ENCODE measurements at regions not wholly inside any gene's neighbourhood (a gene's known extent, or its start where the extent isn't known, plus 50 kb on each side); places are given as distances from the start of the nearest gene placed in this dataset.

- peaks cover 0 to 2% of the 10 kb centered on the region in 2 donors for H3K27me3 ChIP-seq (ENCODE audit: control insufficient read depth in 1 of 2, insufficient read depth in 2 of 2, low read length in 1 of 2)
- DNase-seq (no peak), ATAC-seq (ENCODE audit: low FRiP score) (no peak)
- 76% methylated on average over 5 of the region's 5 CpGs for WGBS, 2 donors
- H3K27ac ChIP-seq (ENCODE audit: low read depth in 1 of 2, low read length in 2 of 2): no peak overlapping the region
- no peaks in the 10 kb centered on the region for H3K36me3 ChIP-seq (ENCODE audit: control insufficient read depth in 1 of 2, insufficient read depth in 2 of 2, low read length in 1 of 2)
- peaks cover 2% of the 10 kb centered on the region for H3K9me3 ChIP-seq (ENCODE audit: control insufficient read depth, low read length)
- intact Hi-C loops (cut with DNase I): loop anchor here in 1 of 2 donors (2.0 kb wide), 1 partner anchor 32 kb away; no protein-coding TSS in a partner anchor
- no peak overlapping the region for H3K4me3 ChIP-seq (ENCODE audit: low read length in 2 of 2)
- no peaks in the 10 kb centered on the region for H3K4me1 ChIP-seq (ENCODE audit: control insufficient read depth in 1 of 2, insufficient read depth in 2 of 2, low read length in 2 of 2)
Observed at GRCh38 chr18:77654302-77654701, 404.7 kb downstream of the GALR1 start.

GRCh38 chr18:77657651-77658298 is 408.1 kb downstream of the GALR1 start:
- no peak overlapping the region for H3K4me3 ChIP-seq (ENCODE audit: low read length in 2 of 2)
- no peaks in the 10 kb centered on the region for H3K27me3 ChIP-seq (ENCODE audit: control insufficient read depth in 1 of 2, insufficient read depth in 2 of 2, low read length in 1 of 2)
- H3K9me3 ChIP-seq (ENCODE audit: control insufficient read depth, low read length): no peaks in the 10 kb centered on the region
- 78 to 85% methylated on average over 31 of the region's 31 CpGs for WGBS, 2 donors
- no peak for DNase-seq
- intact Hi-C loops (cut with DNase I): no loop called here
- no peak overlapping the region for H3K27ac ChIP-seq (ENCODE audit: low read depth in 1 of 2, low read length in 2 of 2)
- H3K4me1 ChIP-seq (ENCODE audit: control insufficient read depth in 1 of 2, insufficient read depth in 2 of 2, low read length in 2 of 2): no peaks in the 10 kb centered on the region
- peak; percentile 31 for ATAC-seq (ENCODE audit: low FRiP score)
- no peaks in the 10 kb centered on the region for H3K36me3 ChIP-seq (ENCODE audit: control insufficient read depth in 1 of 2, insufficient read depth in 2 of 2, low read length in 1 of 2)

- H3K9me3 ChIP-seq (ENCODE audit: control insufficient read depth, low read length): no peaks in the 10 kb centered on the region
Observed at GRCh38 chr18:77658299-77658662, 408.6 kb downstream of the GALR1 start.

DNA sequence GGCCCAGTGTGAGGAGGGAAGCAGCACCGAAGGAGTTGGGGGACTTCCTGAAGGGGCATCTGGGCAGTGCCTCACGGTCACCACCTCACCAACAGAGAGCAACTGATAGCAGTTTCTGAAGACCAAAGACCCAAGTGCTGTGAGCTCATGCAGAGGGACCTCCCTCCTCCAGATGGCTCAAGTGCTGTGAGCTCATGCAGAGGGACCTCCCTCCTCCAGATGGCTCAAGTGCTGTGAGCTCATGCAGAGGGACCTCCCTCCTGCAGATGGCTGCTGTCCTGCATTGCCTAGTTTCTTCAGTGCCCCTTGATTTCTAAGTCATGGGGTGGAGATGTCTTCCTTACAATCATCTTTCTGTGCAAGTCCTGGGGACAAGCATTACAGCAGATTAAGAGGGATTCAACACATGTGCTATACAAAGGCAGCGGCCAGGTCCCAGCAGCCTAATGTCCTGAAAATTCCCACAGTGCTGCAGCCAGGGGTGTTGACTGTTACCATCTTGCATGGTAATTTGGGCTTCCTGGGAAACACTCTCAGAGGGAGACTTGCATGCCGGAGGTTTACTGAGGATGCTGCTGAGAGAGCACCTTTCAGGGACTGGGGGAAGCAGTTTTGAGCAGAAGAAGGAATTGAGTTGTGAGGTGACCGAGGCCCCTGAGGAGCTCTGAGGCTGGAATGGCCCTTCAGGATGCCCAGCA is 409.3 kb downstream of the GALR1 start:
- Histone ChIP-seq H3K9me3 (ENCODE audit: control insufficient read depth, low read length) (no peaks in the 10 kb centered on the region), H3K36me3 (ENCODE audit: control insufficient read depth in 1 of 2, insufficient read depth in 2 of 2, low read length in 1 of 2) (no peaks in the 10 kb centered on the region), H3K4me1 (ENCODE audit: control insufficient read depth in 1 of 2, insufficient read depth in 2 of 2, low read length in 2 of 2) (no peaks in the 10 kb centered on the region), H3K4me3 (ENCODE audit: low read length in 2 of 2) (no peak overlapping the region), H3K27me3 (ENCODE audit: control insufficient read depth in 1 of 2, insufficient read depth in 2 of 2, low read length in 1 of 2) (no peaks in the 10 kb centered on the region), H3K27ac (ENCODE audit: low read depth in 1 of 2, low read length in 2 of 2) (no peak overlapping the region)
- WGBS, 2 donors: 58 to 75% methylated on average over 5 of the region's 5 CpGs
- intact Hi-C loops (cut with DNase I): no loop called here
- DNase-seq (no peak), ATAC-seq (ENCODE audit: low FRiP score) (no peak)

More at GRCh38 chr18:77658299-77658662, 408.6 kb downstream of the GALR1 start:
- H3K27ac ChIP-seq (ENCODE audit: low read depth in 1 of 2, low read length in 2 of 2): no peak overlapping the region
- no peak for DNase-seq
- ATAC-seq (ENCODE audit: low FRiP score): no peak
- intact Hi-C loops (cut with DNase I): no loop called here
- no peak overlapping the region for H3K4me3 ChIP-seq (ENCODE audit: low read length in 2 of 2)
- no peaks in the 10 kb centered on the region for H3K4me1 ChIP-seq (ENCODE audit: control insufficient read depth in 1 of 2, insufficient read depth in 2 of 2, low read length in 2 of 2)
- H3K27me3 ChIP-seq (ENCODE audit: control insufficient read depth in 1 of 2, insufficient read depth in 2 of 2, low read length in 1 of 2): no peaks in the 10 kb centered on the region
- WGBS, 2 donors: 45% methylated on average over 7 of the region's 7 CpGs
- no peaks in the 10 kb centered on the region for H3K36me3 ChIP-seq (ENCODE audit: control insufficient read depth in 1 of 2, insufficient read depth in 2 of 2, low read length in 1 of 2)

DNA sequence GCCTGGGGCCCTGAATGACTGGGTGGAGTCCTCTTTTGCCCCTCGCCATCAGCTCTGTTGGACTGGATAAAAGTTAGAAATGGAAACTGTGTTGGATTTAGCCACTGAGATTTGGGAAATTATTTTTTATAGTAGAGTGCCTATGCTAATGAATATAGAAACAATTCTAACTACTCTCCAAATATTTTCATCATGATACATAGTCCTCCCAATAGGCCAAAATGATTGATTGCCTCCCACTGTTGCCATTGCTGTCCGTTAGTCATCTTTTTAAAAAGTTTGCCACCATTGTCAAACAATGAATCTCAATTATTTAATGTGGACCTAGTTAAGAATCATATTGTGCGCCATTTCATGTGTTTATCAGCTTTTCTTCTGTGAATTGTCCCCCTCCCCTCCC is 417.0 kb downstream of the GALR1 start:
- WGBS, 2 donors: 67 to 71% methylated on average over 3 of the region's 3 CpGs

GRCh38 chr18:77668219-77668618 is 418.6 kb downstream of the GALR1 start:
- no peak for DNase-seq
- H3K27me3 ChIP-seq (ENCODE audit: control insufficient read depth in 1 of 2, insufficient read depth in 2 of 2, low read length in 1 of 2): no peaks in the 10 kb centered on the region
- H3K9me3 ChIP-seq (ENCODE audit: control insufficient read depth, low read length): peaks cover 1% of the 10 kb centered on the region
- no peak overlapping the region for H3K27ac ChIP-seq (ENCODE audit: low read depth in 1 of 2, low read length in 2 of 2)
- no peak overlapping the region for H3K4me3 ChIP-seq (ENCODE audit: low read length in 2 of 2)
- no peaks in the 10 kb centered on the region for H3K4me1 ChIP-seq (ENCODE audit: control insufficient read depth in 1 of 2, insufficient read depth in 2 of 2, low read length in 2 of 2)
- H3K36me3 ChIP-seq (ENCODE audit: control insufficient read depth in 1 of 2, insufficient read depth in 2 of 2, low read length in 1 of 2): no peaks in the 10 kb centered on the region
- intact Hi-C loops (cut with DNase I): no loop called here
- ATAC-seq (ENCODE audit: low FRiP score): peak; percentile 22
- 85 to 87% methylated on average over 26 of the region's 26 CpGs for WGBS, 2 donors

More for the DNA sequence above, 417.0 kb downstream of the GALR1 start:
- no peaks in the 10 kb centered on the region for H3K4me1 ChIP-seq (ENCODE audit: control insufficient read depth in 1 of 2, insufficient read depth in 2 of 2, low read length in 2 of 2)
- peaks cover 1% of the 10 kb centered on the region for H3K9me3 ChIP-seq (ENCODE audit: control insufficient read depth, low read length)
- intact Hi-C loops (cut with DNase I): no loop called here
- H3K27ac ChIP-seq (ENCODE audit: low read depth in 1 of 2, low read length in 2 of 2): no peak overlapping the region
- H3K36me3 ChIP-seq (ENCODE audit: control insufficient read depth in 1 of 2, insufficient read depth in 2 of 2, low read length in 1 of 2): no peaks in the 10 kb centered on the region
- ATAC-seq (ENCODE audit: low FRiP score): no peak
- H3K4me3 ChIP-seq (ENCODE audit: low read length in 2 of 2): no peak overlapping the region
- no peaks in the 10 kb centered on the region for H3K27me3 ChIP-seq (ENCODE audit: control insufficient read depth in 1 of 2, insufficient read depth in 2 of 2, low read length in 1 of 2)
- no peak for DNase-seq

DNA sequence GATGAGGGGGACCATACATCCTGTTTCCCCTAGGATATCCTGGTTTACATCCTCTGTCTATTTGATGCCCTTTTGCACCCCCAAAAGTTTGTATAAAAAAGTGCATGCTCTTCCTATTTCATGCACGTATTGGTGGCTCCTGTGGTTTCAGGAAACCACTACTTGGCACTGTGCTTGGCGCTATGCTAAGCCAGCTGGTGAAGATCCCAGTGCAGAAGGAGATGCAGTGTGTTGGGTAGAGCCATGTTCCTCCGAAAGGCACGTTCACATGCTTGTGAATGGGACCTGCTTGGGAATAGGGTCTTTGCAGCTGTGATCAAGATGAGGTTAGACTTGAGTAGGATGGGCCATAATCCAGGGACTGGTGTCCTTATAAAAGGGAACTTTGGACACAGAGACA is 419.7 kb downstream of the GALR1 start:
- WGBS, 2 donors: 77 to 78% methylated on average over 4 of the region's 4 CpGs
- Histone ChIP-seq H3K27ac (ENCODE audit: low read depth in 1 of 2, low read length in 2 of 2) (no peak overlapping the region), H3K27me3 (ENCODE audit: control insufficient read depth in 1 of 2, insufficient read depth in 2 of 2, low read length in 1 of 2) (no peaks in the 10 kb centered on the region), H3K4me1 (ENCODE audit: control insufficient read depth in 1 of 2, insufficient read depth in 2 of 2, low read length in 2 of 2) (no peaks in the 10 kb centered on the region), H3K9me3 (ENCODE audit: control insufficient read depth, low read length) (peaks cover 1% of the 10 kb centered on the region), H3K4me3 (ENCODE audit: low read length in 2 of 2) (no peak overlapping the region), H3K36me3 (ENCODE audit: control insufficient read depth in 1 of 2, insufficient read depth in 2 of 2, low read length in 1 of 2) (no peaks in the 10 kb centered on the region)
- DNase-seq (no peak), ATAC-seq (ENCODE audit: low FRiP score) (no peak)
- intact Hi-C loops (cut with DNase I): no loop called here

DNA sequence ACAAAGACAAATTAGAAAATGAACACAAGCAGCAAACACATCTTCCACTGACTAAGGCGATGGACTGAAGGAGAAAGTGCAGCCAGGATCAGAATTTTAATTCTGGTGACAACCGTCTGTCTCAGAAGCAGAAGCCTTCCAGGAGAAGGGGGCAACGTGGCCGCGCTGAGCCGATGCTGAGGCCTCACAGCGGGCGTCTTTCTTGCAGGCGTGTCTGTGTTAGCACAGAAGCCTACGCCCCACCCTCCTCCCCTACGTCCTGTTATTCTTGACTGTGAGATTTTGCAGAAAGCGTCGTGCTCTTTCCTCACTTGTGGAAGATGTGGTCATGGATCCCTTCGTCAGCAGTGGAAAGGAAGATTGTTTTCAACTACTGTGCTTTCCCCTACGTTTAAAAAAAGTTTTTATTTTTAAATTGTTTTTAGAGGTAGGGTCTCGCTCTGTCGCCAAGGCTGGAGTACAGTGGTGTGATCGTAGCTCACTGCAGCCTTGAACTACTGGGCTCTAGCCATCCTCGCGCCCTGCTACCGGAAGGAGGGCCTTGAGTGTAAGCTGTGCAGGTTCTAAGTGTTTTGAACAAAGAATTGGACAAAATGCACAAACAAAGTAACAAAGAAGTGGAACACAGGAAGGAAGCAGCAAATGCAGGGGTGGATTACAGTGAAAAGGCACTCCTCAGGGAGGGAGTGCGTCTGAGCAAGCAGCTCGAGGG is 422.0 kb downstream of the GALR1 start:
- 21 to 25% methylated on average over 23 of the region's 23 CpGs for WGBS, 2 donors
- peaks cover 1% of the 10 kb centered on the region for H3K9me3 ChIP-seq (ENCODE audit: control insufficient read depth, low read length)
- intact Hi-C loops (cut with DNase I): no loop called here
- H3K27ac ChIP-seq (ENCODE audit: low read depth in 1 of 2, low read length in 2 of 2): no peak overlapping the region
- H3K27me3 ChIP-seq (ENCODE audit: control insufficient read depth in 1 of 2, insufficient read depth in 2 of 2, low read length in 1 of 2): no peaks in the 10 kb centered on the region
- H3K4me1 ChIP-seq (ENCODE audit: control insufficient read depth in 1 of 2, insufficient read depth in 2 of 2, low read length in 2 of 2): no peaks in the 10 kb centered on the region
- ATAC-seq (ENCODE audit: low FRiP score) (no peak), DNase-seq (no peak)
- H3K4me3 ChIP-seq (ENCODE audit: low read length in 2 of 2): no peak overlapping the region
- H3K36me3 ChIP-seq (ENCODE audit: control insufficient read depth in 1 of 2, insufficient read depth in 2 of 2, low read length in 1 of 2): no peaks in the 10 kb centered on the region

All from aorta (tissue), 5 donors.